HCT116 (cell line): ENCODE measurements at regions not wholly inside any gene's neighbourhood (a gene's known extent, or its start where the extent isn't known, plus 50 kb on each side); places are given as distances from the start of the nearest gene placed in this dataset.

Experiments used
- ATAC-seq: fragments of 200-7000 bp; cut with Tn5 transposase; 2 replicates; pipeline ENCODE4 v1.9.1; 2020; ENCODE audit warnings: mild to moderate bottlenecking, moderate library complexity
- BruUV-seq: library from RNA; stranded (reverse); fragments of 400-500 nt; replicated peaks from 2 replicates; lab custom pipeline; 2021; lab: Mats Ljungman, UMichigan
- CTCF ChIA-PET: fragments of 300-600 bp; sonication (Branson Sonifier 250); formaldehyde crosslinking; loops from one replicate; lab custom pipeline; 2021; ENCODE audit warnings: antibody characterized with exemption; lab: Charles Lee
- POLR2A ChIA-PET: fragments of 300-600, 350-600 bp; sonication (Branson Sonifier 250); formaldehyde crosslinking; loops from one replicate; lab custom pipeline; 2021; ENCODE audit warnings: antibody characterized with exemption; lab: Charles Lee
- RAD21 ChIA-PET, 2 experiments: fragments of 300-600 bp; sonication (Branson Sonifier 250); formaldehyde crosslinking; loops; one replicate each; lab custom pipeline; 2023; ENCODE audit warnings: low total read pairs in 2 of 2; ENCODE audit not compliant: uncharacterized antibody in 2 of 2, unreplicated experiment in 2 of 2, low non-redundant PET in 1 of 2; lab: Charles Lee
- DNase-seq: peaks from one replicate; pipeline ENCODE4 v3.0.0-alpha.2; 2010; ENCODE audit warnings: low read depth, low spot score
- H2AFZ ChIP-seq: fragments of 200-600 bp; shearing (Covaris generic), sonication (generic); 2 replicates; pipeline ENCODE4 v1.6.1; 2017; ENCODE audit warnings: low read depth, mixed run types, mixed read lengths, antibody characterized with exemption, low read length; ENCODE audit not compliant: poor library complexity, severe bottlenecking
- H3K27ac ChIP-seq: 2 replicates; pipeline ENCODE4 v1.5.1; 2012; ENCODE audit warnings: low read depth, low read length
- H3K27me3 ChIP-seq: fragments of 200-600 bp; sonication (generic); 2 replicates; pipeline ENCODE4 v1.6.1; 2016; ENCODE audit warnings: mixed run types, low read length, mixed read lengths; ENCODE audit not compliant: insufficient read depth
- H3K36me3 ChIP-seq, 2 experiments: fragments of 200-500 bp in 1 of 2; fragments of 200-600 bp in 1 of 2; sonication (Bioruptor generic) in 1 of 2; sonication (generic) in 1 of 2; 2 replicates each; pipeline versions ENCODE4 v1.5.1 to v1.6.1; 2014 to 2016; ENCODE audit warnings: low read length in 2 of 2, inconsistent platforms in 1 of 2, mixed read lengths in 1 of 2, mixed run types in 1 of 2; ENCODE audit not compliant: insufficient read depth in 2 of 2, control insufficient read depth in 1 of 2
- H3K4me1 ChIP-seq, 2 experiments: fragments of 200-600 bp in 1 of 2; sonication (generic) in 1 of 2; 2 replicates each; pipeline versions ENCODE4 v1.5.1 to v1.6.1; 2012 to 2017; ENCODE audit warnings: low read length in 2 of 2, inconsistent platforms in 1 of 2, mild to moderate bottlenecking in 1 of 2, mixed read lengths in 1 of 2, mixed run types in 1 of 2, moderate library complexity in 1 of 2; ENCODE audit not compliant: insufficient read depth in 2 of 2, control insufficient read depth in 1 of 2
- H3K4me2 ChIP-seq: fragments of 200-600 bp; sonication (generic); 2 replicates; pipeline ENCODE4 v1.6.1; 2017; ENCODE audit warnings: mixed run types, low read length, mixed read lengths
- H3K4me3 ChIP-seq, 2 experiments: fragments of 200-600 bp in 1 of 2; sonication (generic) in 1 of 2; replicated peaks in 1 of 2; 2 replicates each; pipeline ENCODE4 v1.5.1; 2011 to 2016; ENCODE audit warnings: low read length in 2 of 2, control low read depth in 1 of 2, low read depth in 1 of 2, mild to moderate bottlenecking in 1 of 2, mixed read lengths in 1 of 2, mixed run types in 1 of 2
- H3K79me2 ChIP-seq: fragments of 200-600 bp; sonication (generic); 2 replicates; pipeline ENCODE4 v1.6.1; 2017; ENCODE audit warnings: mild to moderate bottlenecking, mixed run types, low read length, moderate library complexity, mixed read lengths; ENCODE audit not compliant: insufficient read depth
- H3K9ac ChIP-seq: fragments of 200-600 bp; sonication (generic); 2 replicates; pipeline ENCODE4 v1.6.1; 2016; ENCODE audit warnings: low read length, mixed read lengths
- H3K9me2 ChIP-seq: fragments of 200-600 bp; sonication (generic), shearing (Covaris generic); 2 replicates; pipeline ENCODE4 v1.6.1; 2017; ENCODE audit warnings: mixed run types, mild to moderate bottlenecking, moderate library complexity; ENCODE audit not compliant: insufficient read depth
- H3K9me3 ChIP-seq, 2 experiments: fragments of 200-500 bp in 1 of 2; fragments of 200-600 bp in 1 of 2; sonication (Bioruptor generic) in 1 of 2; sonication (generic) in 1 of 2; 2 replicates each; pipeline ENCODE4 v1.6.1; 2014 to 2017; ENCODE audit warnings: low read length in 2 of 2, mixed read lengths in 2 of 2, inconsistent platforms in 1 of 2, low read depth in 1 of 2, mild to moderate bottlenecking in 1 of 2, mixed run types in 1 of 2, moderate library complexity in 1 of 2; ENCODE audit not compliant: control insufficient read depth in 1 of 2, insufficient read depth in 1 of 2
- H4K20me1 ChIP-seq: fragments of 200-600 bp; sonication (generic), shearing (Covaris generic); 2 replicates; pipeline ENCODE4 v1.6.1; 2017; ENCODE audit warnings: mixed run types, mild to moderate bottlenecking, moderate library complexity; ENCODE audit not compliant: insufficient read depth
- CBX3 ChIP-seq: IDR thresholded peaks from 2 replicates; pipeline ENCODE4 v1.6.1; 2012; ENCODE audit warnings: low read depth
- CEBPB ChIP-seq: IDR thresholded peaks from 2 replicates; pipeline ENCODE4 v1.6.1; 2012; ENCODE audit warnings: low read depth
- CTCF ChIP-seq, 3 experiments: fragments of 200-600 bp in 1 of 3; sonication (generic) in 1 of 3; IDR thresholded peaks in 2 of 3; conservative IDR thresholded peaks in 1 of 3; 2 replicates each; pipeline ENCODE4 v1.5.1; 2012 to 2017; ENCODE audit warnings: low read depth in 2 of 3, low read length in 2 of 3, antibody characterized with exemption in 1 of 3, borderline replicate concordance in 1 of 3, control low read depth in 1 of 3, mild to moderate bottlenecking in 1 of 3, mixed read lengths in 1 of 3, mixed run types in 1 of 3, moderate library complexity in 1 of 3; ENCODE audit not compliant: insufficient read depth in 1 of 3
- ELF1 ChIP-seq: IDR thresholded peaks from 2 replicates; pipeline ENCODE4 v1.6.1; 2012; ENCODE audit warnings: low read depth, borderline replicate concordance
- EZH2 ChIP-seq: fragments of 200-600 bp; sonication (generic); IDR thresholded peaks from 2 replicates; pipeline ENCODE4 v1.6.1; 2017; ENCODE audit warnings: antibody characterized with exemption, mixed run types
- EZH2phosphoT487 ChIP-seq: fragments of 200-600 bp; IDR thresholded peaks from 2 replicates; pipeline ENCODE4 v1.6.1; 2018; ENCODE audit warnings: antibody characterized with exemption, borderline replicate concordance
- FOSL1 ChIP-seq: IDR thresholded peaks from 2 replicates; pipeline ENCODE4 v1.6.1; 2012; ENCODE audit warnings: low read depth
- POLR2A ChIP-seq: IDR thresholded peaks from 2 replicates; pipeline ENCODE4 v1.7.0; 2011; ENCODE audit warnings: borderline replicate concordance; ENCODE audit not compliant: insufficient read depth, insufficient read length; ENCODE audit errors: extremely low read depth
- RAD21 ChIP-seq: IDR thresholded peaks from 2 replicates; pipeline ENCODE4 v1.6.1; 2012; ENCODE audit warnings: low read depth, mild to moderate bottlenecking
- SRF ChIP-seq: IDR thresholded peaks from 2 replicates; pipeline ENCODE4 v1.6.1; 2012; ENCODE audit warnings: low read depth
- TCF7L2 ChIP-seq: IDR thresholded peaks from 2 replicates; pipeline ENCODE4 v1.7.0; 2011; ENCODE audit warnings: borderline replicate concordance, inconsistent platforms; ENCODE audit not compliant: insufficient read depth, insufficient read length; ENCODE audit errors: extremely low read depth
- YY1 ChIP-seq: IDR thresholded peaks from 2 replicates; pipeline ENCODE4 v1.6.1; 2011; ENCODE audit warnings: low read length, low read depth, moderate library complexity, mild to moderate bottlenecking; ENCODE audit not compliant: insufficient replicate concordance; ENCODE audit errors: extremely low read depth
- ZBTB33 ChIP-seq: IDR thresholded peaks from 2 replicates; pipeline ENCODE4 v1.6.1; 2011; ENCODE audit warnings: mild to moderate bottlenecking, low read length, moderate library complexity; ENCODE audit not compliant: insufficient replicate concordance; ENCODE audit errors: extremely low read depth
- ZFX ChIP-seq: fragments of 450-650 bp; IDR thresholded peaks from 2 replicates; pipeline ENCODE4 v1.6.1; 2017
- ZNF274 ChIP-seq: fragments of 200-500 bp; sonication (Bioruptor generic); IDR thresholded peaks from 2 replicates; pipeline ENCODE4 v1.6.1; 2014; ENCODE audit warnings: mild to moderate bottlenecking, low read depth, low read length, inconsistent platforms
- intact Hi-C: fragments of 100-400 bp; cut with micrococcal nuclease; formaldehyde crosslinking; loops from 2 replicates; pipeline ENCODE4 v1.10.0; 2022
- TF ChIP-seq, protein P1 (sequence below): IDR thresholded peaks from 2 replicates; pipeline ENCODE4 v1.6.1; 2012
- TF ChIP-seq, protein P2 (sequence below): IDR thresholded peaks from 2 replicates; pipeline ENCODE4 v1.6.1; 2012

GRCh38 chr12:63220921-63221320 lies 69.9 kb upstream of the AVPR1A start:
- ChIA-PET POLR2A (no interaction called here), CTCF (no interaction called here), RAD21 (no interaction called here)
- ATAC-seq (no peak), DNase-seq (no peak)
- no peaks in the 10 kb centered on the region for H4K20me1 ChIP-seq
- H3K36me3 ChIP-seq = no peaks in the 10 kb centered on the region
- no peak overlapping the region for H3K4me2 ChIP-seq
- no peak overlapping the region for H3K4me3 ChIP-seq
- no peaks in the 10 kb centered on the region for H3K9me3 ChIP-seq
- H3K27me3 ChIP-seq = no peaks in the 10 kb centered on the region
- intact Hi-C loops = no loop called here
- H3K27ac ChIP-seq = no peak overlapping the region
- TF ChIP-seq, protein P1, sequence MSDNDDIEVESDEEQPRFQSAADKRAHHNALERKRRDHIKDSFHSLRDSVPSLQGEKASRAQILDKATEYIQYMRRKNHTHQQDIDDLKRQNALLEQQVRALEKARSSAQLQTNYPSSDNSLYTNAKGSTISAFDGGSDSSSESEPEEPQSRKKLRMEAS = no peak
- no peak for TF ChIP-seq SRF
- TF ChIP-seq FOSL1 = no peak
- no peak for TF ChIP-seq ZBTB33
- TF ChIP-seq CBX3 = no peak
- TF ChIP-seq POLR2A = no peak
- no peak for TF ChIP-seq ZFX
- TF ChIP-seq ELF1 = no peak
- TF ChIP-seq, protein P2, sequence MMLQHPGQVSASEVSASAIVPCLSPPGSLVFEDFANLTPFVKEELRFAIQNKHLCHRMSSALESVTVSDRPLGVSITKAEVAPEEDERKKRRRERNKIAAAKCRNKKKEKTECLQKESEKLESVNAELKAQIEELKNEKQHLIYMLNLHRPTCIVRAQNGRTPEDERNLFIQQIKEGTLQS = no peak
- TF ChIP-seq YY1 = no peak
- TF ChIP-seq TCF7L2 = no peak
- no peak for TF ChIP-seq CTCF (IDR thresholded peaks at IDR 0.05 in 2 of 3, conservative IDR thresholded peaks at IDR 0.05 in 1 of 3; ENCODE audit: borderline replicate concordance in 1 of 3, insufficient read depth in 1 of 3, low read depth in 2 of 3, low read length in 2 of 3)
- no peak for TF ChIP-seq EZH2phosphoT487
- no peak for TF ChIP-seq RAD21
- TF ChIP-seq EZH2 = no peak
- no peak for TF ChIP-seq CEBPB
- TF ChIP-seq ZNF274 = no peak
- no peaks in the 10 kb centered on the region for H3K9me2 ChIP-seq
- BruUV-seq = no TSS peak
- no peaks in the 10 kb centered on the region for H3K4me1 ChIP-seq
- H3K79me2 ChIP-seq = no peaks in the 10 kb centered on the region
- H2AFZ ChIP-seq = no peak overlapping the region
- H3K9ac ChIP-seq = no peak overlapping the region
